CD4-positive, alpha-beta T cell (primary cell): ENCODE measurements at regions not wholly inside any gene's neighbourhood (a gene's known extent, or its start where the extent isn't known, plus 50 kb on each side); places are given as distances from the start of the nearest gene placed in this dataset.

ENCODE experiments used
- ATAC-seq: fragments of 200-7000 bp; cut with Tn5 transposase; one replicate; pipeline ENCODE4 v1.10.0; 2022; ENCODE audit warnings: mild to moderate bottlenecking; ENCODE audit not compliant: poor library complexity
- CTCF ChIA-PET: fragments of 350-600 bp; sonication (Branson Sonifier 250); formaldehyde crosslinking; loops from one replicate; lab custom pipeline; 2021; ENCODE audit warnings: antibody characterized with exemption, inconsistent platforms; lab: Charles Lee
- POLR2A ChIA-PET: fragments of 350-600 bp; sonication (Branson Sonifier 250); formaldehyde crosslinking; loops from one replicate; lab custom pipeline; 2021; ENCODE audit warnings: antibody characterized with exemption, inconsistent platforms; lab: Charles Lee
- DNase-seq, 14 experiments: peaks; one replicate each; pipeline ENCODE4 v3.0.0-alpha.2; 2013 to 2020; ENCODE audit warnings: mixed read lengths in 2 of 14
- H3K27ac ChIP-seq, 2 donors: one replicate each; pipeline versions ENCODE4 v1.5.1 to v1.7.0; 2013; ENCODE audit warnings: low read length in 2 of 2, low read depth in 1 of 2, mild to moderate bottlenecking in 1 of 2
- H3K27me3 ChIP-seq, 2 experiments: 1 replicate in 1 of 2; 2 replicates in 1 of 2; pipeline versions ENCODE4 v1.6.1 to v1.7.0; 2013; ENCODE audit warnings: low read length in 2 of 2, control low read depth in 1 of 2, mild to moderate bottlenecking in 1 of 2, moderate library complexity in 1 of 2; ENCODE audit not compliant: insufficient read depth in 2 of 2, control insufficient read depth in 1 of 2
- H3K36me3 ChIP-seq: one replicate; pipeline ENCODE4 v1.6.1; 2013; ENCODE audit warnings: low read length, control low read depth; ENCODE audit not compliant: insufficient read depth
- H3K4me1 ChIP-seq: one replicate; pipeline ENCODE4 v1.6.1; 2013; ENCODE audit warnings: low read length, control low read depth; ENCODE audit not compliant: insufficient read depth
- H3K4me3 ChIP-seq: one replicate; pipeline ENCODE4 v1.5.1; 2013; ENCODE audit warnings: mild to moderate bottlenecking, low read length, moderate library complexity
- H3K9me3 ChIP-seq, 2 experiments: 1 replicate in 1 of 2; 2 replicates in 1 of 2; pipeline versions ENCODE4 v1.6.1 to v1.7.0; 2013; ENCODE audit warnings: low read length in 2 of 2, mild to moderate bottlenecking in 2 of 2, control low read depth in 1 of 2, moderate library complexity in 1 of 2; ENCODE audit not compliant: control insufficient read depth in 1 of 2, insufficient read depth in 1 of 2
- H3K27ac Mint-ChIP-seq: one replicate; pipeline ENCODE4 v1.8.0; 2020; ENCODE audit warnings: mixed read lengths
- H3K27me3 Mint-ChIP-seq: one replicate; pipeline ENCODE4 v1.8.0; 2021; ENCODE audit warnings: mixed read lengths
- H3K36me3 Mint-ChIP-seq: one replicate; pipeline ENCODE4 v1.8.0; 2021; ENCODE audit warnings: low read depth, mixed read lengths
- H3K4me1 Mint-ChIP-seq: one replicate; pipeline ENCODE4 v1.8.0; 2021; ENCODE audit warnings: low read depth, mixed read lengths
- H3K4me3 Mint-ChIP-seq: one replicate; pipeline ENCODE4 v1.8.0; 2020; ENCODE audit warnings: mild to moderate bottlenecking, mixed read lengths
- H3K9me3 Mint-ChIP-seq: one replicate; pipeline ENCODE4 v1.8.0; 2020; ENCODE audit warnings: mixed read lengths
- CTCF ChIP-seq: fragments of 200-600 bp; IDR thresholded peaks from one replicate; pipeline ENCODE4 v1.8.0; 2022; ENCODE audit warnings: antibody characterized with exemption, mild to moderate bottlenecking
- intact Hi-C, 2 experiments: fragments of 100-400 bp; cut with DNase I in 1 of 2; cut with micrococcal nuclease in 1 of 2; formaldehyde crosslinking; loops; one replicate each; pipeline versions ENCODE4 v1.15.1 to v1.9.0; 2023 to 2025; cut with DNase I, micrococcal nuclease

DNA sequence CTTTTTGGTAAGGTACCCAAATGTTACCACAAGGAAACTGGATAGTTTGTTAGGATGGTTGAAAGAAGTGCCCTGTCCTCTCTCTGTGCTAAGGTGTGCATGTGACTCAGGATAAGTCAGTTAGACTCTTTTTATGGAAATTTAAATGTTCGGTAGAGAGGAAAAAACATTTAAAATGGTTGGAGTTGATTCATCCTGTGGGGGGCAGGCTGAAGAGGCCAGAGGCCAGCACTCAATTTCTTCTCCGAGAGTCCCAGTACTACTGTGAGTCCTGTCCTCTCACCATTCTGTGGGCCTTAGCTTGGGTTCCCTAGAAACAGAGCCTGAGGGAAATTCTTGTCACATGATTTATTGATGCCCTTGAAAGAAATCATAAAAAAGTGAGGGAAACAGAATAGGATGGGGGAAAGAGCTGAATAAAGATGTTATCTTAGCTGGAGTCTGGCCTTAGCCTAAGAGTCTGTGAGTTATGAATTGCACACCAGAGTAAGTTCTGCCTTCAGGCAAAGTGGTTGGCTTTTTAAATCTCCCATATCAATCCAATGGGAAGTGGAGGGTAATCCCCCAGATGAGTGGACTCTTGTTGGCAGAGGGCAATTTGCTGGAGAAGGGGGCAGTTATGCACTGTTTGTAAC lies 106.5 kb upstream of the GALNT15 start:
- no peaks in the 10 kb centered on the region for H3K4me1 Mint-ChIP-seq
- no peak overlapping the region for H3K27ac Mint-ChIP-seq
- ChIA-PET POLR2A (no interaction called here), CTCF (no interaction called here)
- no peak overlapping the region for H3K4me3 Mint-ChIP-seq
- no peak for ATAC-seq
- no peaks in the 10 kb centered on the region for H3K36me3 Mint-ChIP-seq
- no peak for TF ChIP-seq CTCF
- intact Hi-C loops, result no loop called here
- no peaks in the 10 kb centered on the region for H3K9me3 Mint-ChIP-seq
- H3K9me3 ChIP-seq, result no peaks in the 10 kb centered on the region
- no peak for DNase-seq
- H3K36me3 ChIP-seq, result no peaks in the 10 kb centered on the region
- no peaks in the 10 kb centered on the region for H3K4me1 ChIP-seq
- peaks cover 5% of the 10 kb centered on the region for H3K27me3 Mint-ChIP-seq
- no peaks in the 10 kb centered on the region for H3K27me3 ChIP-seq
- no peak overlapping the region for H3K27ac ChIP-seq
- H3K4me3 ChIP-seq, result no peak overlapping the region

DNA sequence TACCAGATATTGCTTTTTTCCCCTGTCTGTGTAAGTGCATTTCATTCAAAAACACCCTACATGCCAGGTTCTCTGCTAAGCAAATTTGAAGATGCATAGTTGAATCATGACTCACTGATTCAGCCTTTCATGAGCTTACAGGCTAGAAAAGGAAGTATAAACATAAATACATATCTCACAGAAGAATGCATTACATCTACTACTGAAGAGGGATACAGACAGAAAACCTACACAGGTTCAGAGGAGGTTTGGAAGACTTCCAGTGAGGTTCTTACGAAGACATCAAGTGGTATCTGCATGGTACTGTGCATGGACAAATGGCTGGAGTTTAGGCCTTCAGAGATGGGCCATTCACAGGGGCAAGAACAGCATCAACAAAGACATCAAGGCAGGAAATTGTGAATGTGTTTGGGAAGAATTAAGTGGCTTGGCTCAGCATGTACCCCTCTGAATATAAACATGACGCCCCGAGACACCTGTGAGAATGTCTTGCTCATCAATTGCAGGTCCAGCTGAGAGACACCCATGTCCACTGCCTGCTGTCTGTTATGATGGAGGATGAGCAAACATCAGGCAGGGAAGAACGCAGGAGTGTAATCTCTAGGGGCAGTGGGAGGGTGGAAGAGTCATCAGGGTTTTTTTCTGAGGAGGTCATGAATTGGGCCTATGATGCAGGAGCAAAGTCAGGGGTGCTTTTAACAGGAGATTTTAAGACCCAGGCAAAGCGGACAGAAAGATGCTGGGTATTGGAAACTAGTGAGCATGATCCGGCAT lies 105.1 kb upstream of the GALNT15 start:
- H3K27me3 ChIP-seq, result no peaks in the 10 kb centered on the region
- no peak overlapping the region for H3K27ac ChIP-seq
- H3K36me3 Mint-ChIP-seq, result no peaks in the 10 kb centered on the region
- ATAC-seq (no peak), DNase-seq (no peak)
- H3K4me3 Mint-ChIP-seq, result no peak overlapping the region
- H3K27ac Mint-ChIP-seq, result no peak overlapping the region
- no peaks in the 10 kb centered on the region for H3K9me3 Mint-ChIP-seq
- no peaks in the 10 kb centered on the region for H3K27me3 Mint-ChIP-seq
- no peaks in the 10 kb centered on the region for H3K9me3 ChIP-seq
- CTCF ChIA-PET, result no interaction called here
- no peaks in the 10 kb centered on the region for H3K36me3 ChIP-seq
- no peak overlapping the region for H3K4me3 ChIP-seq
- POLR2A ChIA-PET, result no interaction called here
- H3K4me1 ChIP-seq, result no peaks in the 10 kb centered on the region
- intact Hi-C loops, result no loop called here
- TF ChIP-seq CTCF, result no peak
- H3K4me1 Mint-ChIP-seq, result no peaks in the 10 kb centered on the region

- DNase-seq (no peak), ATAC-seq (no peak)
- ChIA-PET POLR2A (no interaction called here), CTCF (no interaction called here)
- Histone ChIP-seq H3K27me3 (no peaks in the 10 kb centered on the region), H3K36me3 (no peaks in the 10 kb centered on the region), H3K9me3 (no peaks in the 10 kb centered on the region), H3K4me1 (no peaks in the 10 kb centered on the region), H3K27ac (no peak overlapping the region), H3K4me3 (no peak overlapping the region)
- intact Hi-C loops, result no loop called here
- Mint-ChIP-seq H3K4me1 (no peaks in the 10 kb centered on the region), H3K27ac (no peak overlapping the region), H3K9me3 (no peaks in the 10 kb centered on the region), H3K36me3 (no peaks in the 10 kb centered on the region), H3K27me3 (no peaks in the 10 kb centered on the region), H3K4me3 (no peak overlapping the region)
- no peak for TF ChIP-seq CTCF
Observed at GRCh38 chr3:16070707-16071106, 103.8 kb upstream of the GALNT15 start.
